Muscle of leg (tissue), 3 donors: ENCODE measurements at regions not wholly inside any gene's neighbourhood (a gene's known extent, or its start where the extent isn't known, plus 50 kb on each side); places are given as distances from the start of the nearest gene placed in this dataset.

Experiments used
- DNase-seq: peaks from one replicate; pipeline ENCODE4 v3.0.0; 2013
- H3K27ac ChIP-seq: one replicate; pipeline ENCODE4 v1.5.1; 2013; ENCODE audit warnings: mild to moderate bottlenecking, low read length, control low read depth
- H3K27me3 ChIP-seq: one replicate; pipeline ENCODE4 v1.6.1; 2013; ENCODE audit warnings: low read length; ENCODE audit not compliant: control insufficient read depth, insufficient read depth
- H3K36me3 ChIP-seq: one replicate; pipeline ENCODE4 v1.6.1; 2013; ENCODE audit warnings: low read length; ENCODE audit not compliant: control insufficient read depth, insufficient read depth
- H3K4me1 ChIP-seq: one replicate; pipeline ENCODE4 v1.6.1; 2013; ENCODE audit warnings: low read length; ENCODE audit not compliant: control insufficient read depth, insufficient read depth
- H3K4me3 ChIP-seq: one replicate; pipeline ENCODE4 v1.5.1; 2013; ENCODE audit warnings: low read length, control low read depth
- H3K9me3 ChIP-seq: replicated peaks from 2 replicates; pipeline ENCODE4 v1.6.1; 2013; ENCODE audit warnings: low read depth, low read length; ENCODE audit not compliant: control insufficient read depth
- WGBS: methylation state at CpG from one replicate; pipeline ENCODE4 v1.1.5; 2013; ENCODE audit warnings: missing lambda C conversion rate; ENCODE audit not compliant: insufficient coverage; 5-methylcytosine and 5-hydroxymethylcytosine counted together

- Histone ChIP-seq H3K27me3 (no peaks in the 10 kb centered on the region), H3K9me3 (no peaks in the 10 kb centered on the region), H3K27ac (peak overlapping the region; percentile 49), H3K4me3 (no peak overlapping the region), H3K4me1 (peaks cover 24% of the 10 kb centered on the region), H3K36me3 (no peaks in the 10 kb centered on the region)
- DNase-seq: peak; percentile 58
- WGBS: 57% methylated on average over 1 of the region's 13 CpGs
Measured at GRCh38 chr19:31074199-31075125, 274.8 kb downstream of the TSHZ3 start.

GRCh38 chr19:31073485-31074198 lies 275.6 kb downstream of the TSHZ3 start:
- Histone ChIP-seq H3K36me3 (no peaks in the 10 kb centered on the region), H3K27me3 (peaks cover 1% of the 10 kb centered on the region), H3K4me3 (no peak overlapping the region), H3K27ac (peak overlapping the region; percentile 35), H3K9me3 (no peaks in the 10 kb centered on the region), H3K4me1 (peaks cover 24% of the 10 kb centered on the region)
- peak; percentile 86 for DNase-seq
- WGBS: 7% methylated on average over 8 of the region's 9 CpGs

- Histone ChIP-seq H3K27ac (no peak overlapping the region), H3K4me1 (peaks cover 24% of the 10 kb centered on the region), H3K4me3 (no peak overlapping the region), H3K9me3 (no peaks in the 10 kb centered on the region), H3K36me3 (no peaks in the 10 kb centered on the region), H3K27me3 (peaks cover 3% of the 10 kb centered on the region)
- no peak for DNase-seq
- WGBS: no CpG with 5 or more reads among the region's 1 CpG
Measured at GRCh38 chr19:31072451-31072850, 276.8 kb downstream of the TSHZ3 start.

GRCh38 chr19:31071136-31071855 lies 277.9 kb downstream of the TSHZ3 start:
- peak overlapping the region; percentile 44 for H3K27ac ChIP-seq
- no peaks in the 10 kb centered on the region for H3K9me3 ChIP-seq
- peak; percentile 84 for DNase-seq
- peaks cover 24% of the 10 kb centered on the region for H3K4me1 ChIP-seq
- 15% methylated on average over 3 of the region's 11 CpGs for WGBS
- peaks cover 3% of the 10 kb centered on the region for H3K27me3 ChIP-seq
- no peak overlapping the region for H3K4me3 ChIP-seq
- no peaks in the 10 kb centered on the region for H3K36me3 ChIP-seq

GRCh38 chr19:31070146-31071065 lies 278.8 kb downstream of the TSHZ3 start:
- H3K27me3 ChIP-seq: peaks cover 3% of the 10 kb centered on the region
- WGBS: 40% methylated on average over 2 of the region's 15 CpGs

GRCh38 chr19:31068268-31068667 lies 281.0 kb downstream of the TSHZ3 start:
- Histone ChIP-seq H3K27me3 (peaks cover 3% of the 10 kb centered on the region), H3K4me1 (peaks cover 12% of the 10 kb centered on the region), H3K4me3 (no peak overlapping the region), H3K27ac (no peak overlapping the region), H3K36me3 (no peaks in the 10 kb centered on the region), H3K9me3 (no peaks in the 10 kb centered on the region)
- no peak for DNase-seq
- 88% methylated on average over 2 of the region's 6 CpGs for WGBS

More at GRCh38 chr19:31070146-31071065, 278.8 kb downstream of the TSHZ3 start:
- Histone ChIP-seq H3K9me3 (no peaks in the 10 kb centered on the region), H3K4me3 (no peak overlapping the region), H3K4me1 (peaks cover 18% of the 10 kb centered on the region), H3K27ac (peak overlapping the region; percentile 38), H3K36me3 (no peaks in the 10 kb centered on the region)
- peak; percentile 69 for DNase-seq

- Histone ChIP-seq H3K27me3 (peaks cover 3% of the 10 kb centered on the region), H3K36me3 (no peaks in the 10 kb centered on the region), H3K27ac (no peak overlapping the region), H3K4me1 (peaks cover 7% of the 10 kb centered on the region), H3K9me3 (no peaks in the 10 kb centered on the region), H3K4me3 (no peak overlapping the region)
- peak; percentile 73 for DNase-seq
- no CpG with 5 or more reads among the region's 9 CpGs for WGBS
Measured at GRCh38 chr19:31066385-31066784, 282.9 kb downstream of the TSHZ3 start.

GRCh38 chr19:31064491-31064890 lies 284.7 kb downstream of the TSHZ3 start:
- peaks cover 3% of the 10 kb centered on the region for H3K27me3 ChIP-seq
- WGBS: 56% methylated on average over 5 of the region's 9 CpGs
- DNase-seq: peak; percentile 49
- no peaks in the 10 kb centered on the region for H3K36me3 ChIP-seq
- H3K27ac ChIP-seq: no peak overlapping the region
- no peaks in the 10 kb centered on the region for H3K9me3 ChIP-seq
- H3K4me1 ChIP-seq: peaks cover under 1% of the 10 kb centered on the region
- no peak overlapping the region for H3K4me3 ChIP-seq

GRCh38 chr19:31058676-31059340 lies 290.4 kb downstream of the TSHZ3 start:
- H3K27ac ChIP-seq: no peak overlapping the region
- H3K36me3 ChIP-seq: no peaks in the 10 kb centered on the region
- H3K4me3 ChIP-seq: no peak overlapping the region
- DNase-seq: no peak
- 20% methylated on average over 1 of the region's 3 CpGs for WGBS
- H3K9me3 ChIP-seq: no peaks in the 10 kb centered on the region
- H3K4me1 ChIP-seq: no peaks in the 10 kb centered on the region
- H3K27me3 ChIP-seq: no peaks in the 10 kb centered on the region
